Neural crest cell (in vitro differentiated cells): ENCODE measurements at regions not wholly inside any gene's neighbourhood (a gene's known extent, or its start where the extent isn't known, plus 50 kb on each side); places are given as distances from the start of the nearest gene placed in this dataset.
"Not testable (repeated sequence)": the region's sequence is repeated elsewhere in the genome, so short reads cannot be mapped to it uniquely, and the experiment has no call there.

Experiments used
- DNase-seq: peaks from one replicate; pipeline ENCODE4 v3.0.0; 2021; ENCODE audit warnings: low read depth, mixed read lengths, low spot score
- H3K27ac Mint-ChIP-seq: one replicate; pipeline ENCODE4 v1.8.0; 2021; ENCODE audit warnings: mild to moderate bottlenecking, mixed read lengths; ENCODE audit not compliant: unreplicated experiment
- H3K27me3 Mint-ChIP-seq: 2 replicates; pipeline ENCODE4 v1.8.0; 2021; ENCODE audit warnings: low read depth, mild to moderate bottlenecking, mixed read lengths
- H3K36me3 Mint-ChIP-seq: 2 replicates; pipeline ENCODE4 v1.8.0; 2021; ENCODE audit warnings: low read depth, mild to moderate bottlenecking, mixed read lengths
- H3K4me1 Mint-ChIP-seq: 2 replicates; pipeline ENCODE4 v1.8.0; 2021; ENCODE audit warnings: mixed read lengths
- H3K4me3 Mint-ChIP-seq: one replicate; pipeline ENCODE4 v1.8.0; 2021; ENCODE audit warnings: mild to moderate bottlenecking, mixed read lengths
- H3K9me3 Mint-ChIP-seq: 2 replicates; pipeline ENCODE4 v1.8.0; 2021; ENCODE audit warnings: mixed read lengths
- TF ChIP-seq, protein P1 (sequence below): fragments of 200-600 bp; sonication (generic); conservative IDR thresholded peaks from 2 replicates; pipeline ENCODE4 v1.5.0; 2021; ENCODE audit warnings: antibody characterized with exemption, mild to moderate bottlenecking

DNA sequence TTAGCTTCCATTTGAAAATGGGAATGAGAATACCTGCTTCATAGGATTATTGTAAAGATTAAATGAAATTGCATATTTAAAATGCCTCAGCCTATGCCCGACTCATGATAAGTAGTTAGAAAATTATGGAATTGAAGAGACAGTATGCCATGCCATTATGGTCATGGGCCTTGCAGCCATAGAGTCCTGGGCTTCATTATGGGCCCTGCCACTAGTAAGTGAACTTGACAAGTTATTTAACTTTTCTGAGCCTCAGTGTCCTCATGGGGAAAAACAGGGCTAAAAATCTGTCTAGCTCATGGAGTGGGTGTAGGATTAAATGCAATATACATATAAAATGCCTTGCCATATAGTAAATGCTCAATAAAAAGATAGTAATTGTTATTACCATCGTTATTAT, 133.2 kb downstream of the NPIPB5 start:
- Mint-ChIP-seq H3K36me3 (no peaks in the 10 kb centered on the region), H3K4me3 (no peak overlapping the region), H3K27me3 (no peaks in the 10 kb centered on the region), H3K4me1 (no peaks in the 10 kb centered on the region), H3K27ac (no peak overlapping the region), H3K9me3 (no peaks in the 10 kb centered on the region)
- TF ChIP-seq, protein P1, sequence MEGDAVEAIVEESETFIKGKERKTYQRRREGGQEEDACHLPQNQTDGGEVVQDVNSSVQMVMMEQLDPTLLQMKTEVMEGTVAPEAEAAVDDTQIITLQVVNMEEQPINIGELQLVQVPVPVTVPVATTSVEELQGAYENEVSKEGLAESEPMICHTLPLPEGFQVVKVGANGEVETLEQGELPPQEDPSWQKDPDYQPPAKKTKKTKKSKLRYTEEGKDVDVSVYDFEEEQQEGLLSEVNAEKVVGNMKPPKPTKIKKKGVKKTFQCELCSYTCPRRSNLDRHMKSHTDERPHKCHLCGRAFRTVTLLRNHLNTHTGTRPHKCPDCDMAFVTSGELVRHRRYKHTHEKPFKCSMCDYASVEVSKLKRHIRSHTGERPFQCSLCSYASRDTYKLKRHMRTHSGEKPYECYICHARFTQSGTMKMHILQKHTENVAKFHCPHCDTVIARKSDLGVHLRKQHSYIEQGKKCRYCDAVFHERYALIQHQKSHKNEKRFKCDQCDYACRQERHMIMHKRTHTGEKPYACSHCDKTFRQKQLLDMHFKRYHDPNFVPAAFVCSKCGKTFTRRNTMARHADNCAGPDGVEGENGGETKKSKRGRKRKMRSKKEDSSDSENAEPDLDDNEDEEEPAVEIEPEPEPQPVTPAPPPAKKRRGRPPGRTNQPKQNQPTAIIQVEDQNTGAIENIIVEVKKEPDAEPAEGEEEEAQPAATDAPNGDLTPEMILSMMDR: no peak
- DNase-seq: no peak

DNA sequence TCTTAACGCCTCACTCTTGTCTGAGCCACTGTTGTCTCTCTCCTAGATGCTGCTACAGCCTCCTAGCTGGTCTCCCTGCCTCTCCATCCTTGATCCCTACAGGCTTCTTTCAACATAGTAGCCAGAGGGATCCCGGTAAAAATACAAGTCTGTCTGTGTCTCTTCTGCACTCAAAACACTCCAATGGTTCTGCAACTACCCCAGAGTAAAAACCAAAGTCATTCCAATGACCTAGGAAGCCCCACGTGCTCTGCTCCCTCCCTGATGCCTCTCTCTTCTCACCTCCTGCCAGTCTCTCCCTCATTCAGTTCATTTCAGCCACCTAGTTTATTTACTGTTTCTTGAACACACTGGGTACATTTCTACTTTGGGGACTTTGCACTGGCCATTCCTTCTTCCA, 135.2 kb downstream of the NPIPB5 start:
- DNase-seq: no peak
- TF ChIP-seq, protein P1: no peak
- Mint-ChIP-seq H3K27me3 (peaks cover 3% of the 10 kb centered on the region), H3K27ac (no peak overlapping the region), H3K9me3 (no peaks in the 10 kb centered on the region), H3K4me3 (no peak overlapping the region), H3K4me1 (no peaks in the 10 kb centered on the region), H3K36me3 (no peaks in the 10 kb centered on the region)

DNA sequence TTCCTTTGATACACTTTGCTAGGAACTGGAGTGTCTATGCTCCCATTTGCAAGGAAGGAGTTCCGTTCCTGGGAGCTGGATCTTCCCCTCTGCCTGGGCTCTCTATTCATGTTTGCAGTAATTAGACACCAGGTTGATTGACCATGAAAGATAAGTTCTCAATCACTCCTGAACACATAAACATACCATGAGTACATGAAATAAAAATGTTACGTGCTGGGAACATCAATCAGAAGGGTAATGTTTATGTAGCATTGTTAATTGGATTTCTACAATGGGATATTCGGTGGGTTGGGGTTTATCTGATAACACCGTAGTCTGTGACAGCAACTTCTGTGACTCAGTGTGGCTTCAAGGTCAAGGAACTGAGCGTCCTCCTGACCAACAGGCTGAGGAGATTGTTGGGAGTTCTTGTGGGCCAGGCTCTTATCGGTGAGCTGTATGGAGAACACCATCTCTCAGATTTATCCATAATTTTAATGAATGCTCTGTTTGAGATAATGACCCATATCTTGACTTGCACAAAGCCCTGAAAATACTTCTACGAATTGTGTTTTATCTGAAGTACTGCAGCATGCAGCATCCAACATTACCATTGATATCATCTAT, 136.4 kb downstream of the NPIPB5 start:
- Mint-ChIP-seq H3K36me3 (no peaks in the 10 kb centered on the region), H3K9me3 (no peaks in the 10 kb centered on the region), H3K27me3 (peaks cover 3% of the 10 kb centered on the region), H3K27ac (no peak overlapping the region), H3K4me3 (no peak overlapping the region), H3K4me1 (no peaks in the 10 kb centered on the region)
- TF ChIP-seq, protein P1: no peak
- DNase-seq: no peak

DNA sequence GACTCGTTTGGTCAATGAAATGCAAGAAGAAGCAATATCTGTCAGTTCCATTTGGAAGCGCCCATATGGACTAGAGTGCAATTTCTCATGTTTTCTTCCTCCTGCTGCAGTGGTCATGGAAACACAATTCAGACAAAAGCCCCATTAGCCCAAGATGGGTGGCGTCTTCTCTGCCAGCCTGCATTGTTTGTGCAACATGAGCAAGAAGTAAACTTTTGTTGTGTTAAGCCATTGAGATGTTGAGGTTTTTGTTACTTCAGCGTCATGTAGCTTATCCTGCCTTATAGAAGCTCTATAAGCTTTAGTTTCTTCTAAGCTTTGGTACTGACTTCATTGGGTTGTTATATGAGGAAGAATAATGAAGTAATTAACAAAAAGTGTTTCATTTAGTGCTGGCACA, 137.4 kb downstream of the NPIPB5 start:
- TF ChIP-seq, protein P1: no peak
- Mint-ChIP-seq H3K4me1 (no peaks in the 10 kb centered on the region), H3K4me3 (no peak overlapping the region), H3K36me3 (no peaks in the 10 kb centered on the region), H3K9me3 (no peaks in the 10 kb centered on the region), H3K27me3 (peaks cover 3% of the 10 kb centered on the region), H3K27ac (no peak overlapping the region)
- no peak for DNase-seq

DNA sequence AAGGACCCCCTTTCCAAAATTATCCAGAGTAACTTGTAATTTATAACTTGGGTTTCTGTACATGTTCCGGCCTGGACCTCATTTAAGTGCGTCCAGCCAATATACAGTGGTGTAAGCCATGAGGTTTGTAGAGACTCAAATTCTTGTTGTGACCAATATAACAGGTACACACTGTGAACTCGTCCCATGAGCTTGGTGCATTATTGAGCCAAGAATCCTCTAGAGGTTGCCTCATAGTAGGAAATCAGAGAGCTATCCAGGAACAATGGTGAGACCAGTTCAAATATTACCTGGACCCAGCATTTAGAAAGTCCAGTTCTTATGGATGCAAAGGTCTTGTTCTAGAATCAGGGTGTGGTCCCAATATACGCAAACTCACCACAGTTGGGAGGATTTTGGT, 138.2 kb downstream of the NPIPB5 start:
- no peaks in the 10 kb centered on the region for H3K4me1 Mint-ChIP-seq
- DNase-seq: no peak
- no peak overlapping the region for H3K27ac Mint-ChIP-seq
- H3K4me3 Mint-ChIP-seq: no peak overlapping the region
- no peaks in the 10 kb centered on the region for H3K9me3 Mint-ChIP-seq
- H3K36me3 Mint-ChIP-seq: no peaks in the 10 kb centered on the region
- TF ChIP-seq, protein P1: no peak
- peaks cover 9% of the 10 kb centered on the region for H3K27me3 Mint-ChIP-seq

DNA sequence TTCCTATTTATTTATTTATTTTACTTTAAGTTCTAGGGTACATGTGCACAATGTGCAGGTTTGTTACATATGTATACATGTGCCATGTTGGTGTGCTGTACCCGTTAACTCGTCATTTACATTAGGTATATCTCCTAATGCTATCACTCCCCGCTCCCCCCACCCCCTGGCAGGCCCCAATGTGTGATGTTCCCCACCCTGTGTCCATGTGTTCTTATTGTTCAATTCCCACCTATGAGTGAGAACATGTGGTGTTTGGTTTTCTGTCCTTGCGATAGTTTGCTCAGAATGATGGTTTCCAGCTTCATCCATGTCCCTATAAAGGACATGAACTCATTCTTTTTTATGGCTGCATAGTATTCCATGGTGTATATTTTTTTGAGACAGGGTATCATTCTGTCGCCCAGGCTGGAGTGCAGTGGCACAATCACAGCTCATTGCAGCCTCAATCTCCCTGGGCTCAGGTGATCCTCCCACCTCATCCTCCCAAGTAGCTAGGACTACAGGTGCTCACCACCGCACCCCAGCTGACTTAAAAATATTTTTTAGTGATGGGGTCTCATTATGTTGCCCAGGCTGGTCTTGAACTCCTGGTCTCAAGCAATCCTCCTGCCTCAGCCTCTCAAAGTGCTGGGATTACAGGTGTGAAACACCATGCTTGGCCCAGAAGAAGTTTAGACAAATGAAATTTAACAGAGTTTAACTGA, 140.6 kb downstream of the NPIPB5 start:
- DNase-seq, H3K9me3 Mint-ChIP-seq, H3K36me3 Mint-ChIP-seq, H3K4me1 Mint-ChIP-seq, H3K27ac Mint-ChIP-seq, H3K4me3 Mint-ChIP-seq: not testable (repeated sequence)
- peaks cover 13% of the 10 kb centered on the region for H3K27me3 Mint-ChIP-seq
